ENCODE measurements at regions not wholly inside any gene's neighbourhood (a gene's known extent, or its start where the extent isn't known, plus 50 kb on each side); places are given as distances from the start of the nearest gene placed in this dataset.

GRCh38 chr4:15130441-15130840, 128.2 kb downstream of the CPEB2 start:
- DNase-seq: no peak

- DNase-seq: no peak
Observed at GRCh38 chr4:15131551-15131950, 129.3 kb downstream of the CPEB2 start.

- DNase-seq: no peak
Observed at GRCh38 chr4:15132739-15133138, 130.5 kb downstream of the CPEB2 start.

DNA sequence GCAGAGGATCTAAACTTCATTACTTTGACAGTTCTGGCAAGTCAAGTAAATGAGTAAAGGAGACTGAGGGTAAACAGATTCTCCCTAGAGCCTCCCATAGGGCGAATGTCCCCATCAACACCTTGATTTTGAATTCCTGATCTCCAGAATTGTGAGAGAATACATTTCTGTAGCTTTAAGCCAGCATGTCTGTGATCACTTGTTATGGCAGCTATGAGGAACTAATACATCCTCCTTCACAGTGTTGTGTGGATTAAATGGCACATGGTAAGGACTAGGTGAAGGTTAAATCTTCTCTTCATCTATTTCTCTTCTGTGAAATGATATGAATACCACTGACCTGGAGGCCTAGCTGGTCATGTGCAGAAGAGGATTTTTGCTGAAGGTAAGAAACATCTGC, 137.3 kb downstream of the CPEB2 start:
- DNase-seq: no peak

GRCh38 chr4:15142201-15142600, 139.9 kb downstream of the CPEB2 start:
- DNase-seq: no peak

- DNase-seq: no peak
Observed at GRCh38 chr4:15143551-15143950, 141.3 kb downstream of the CPEB2 start.

DNA sequence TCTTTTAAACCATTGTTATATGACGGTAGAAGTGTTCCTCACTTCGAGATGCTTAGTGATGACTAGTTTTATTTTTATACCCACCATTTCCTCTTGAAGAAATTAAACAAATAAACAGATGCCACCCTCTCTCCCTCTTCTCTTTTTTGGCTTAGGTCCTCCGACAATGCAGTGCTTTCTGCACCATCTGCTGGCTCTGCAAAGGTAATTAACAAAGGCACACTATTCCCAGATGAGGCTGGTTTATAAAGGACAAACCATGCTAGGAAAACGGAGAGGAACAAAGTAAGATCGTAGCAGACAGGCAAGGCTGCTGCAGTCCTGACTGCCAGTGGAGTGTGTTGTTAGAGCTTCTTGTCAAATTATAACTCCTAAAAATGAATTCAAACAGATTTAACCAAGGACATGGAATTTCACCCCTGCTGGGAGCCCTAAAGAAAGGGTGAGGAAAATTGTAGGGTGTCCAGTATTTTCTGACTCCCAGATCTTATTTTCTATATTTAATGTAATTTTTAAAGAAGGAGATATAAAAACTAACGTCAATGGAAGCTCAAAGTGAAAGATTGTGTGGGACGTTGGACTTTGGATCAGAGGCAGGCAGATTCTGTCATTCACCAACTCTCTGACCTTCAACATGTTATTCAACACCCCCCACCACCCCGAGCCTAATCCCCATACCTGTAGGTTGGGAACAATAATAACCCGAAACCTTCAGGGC, 142.1 kb downstream of the CPEB2 start:
- no peak for DNase-seq

DNA sequence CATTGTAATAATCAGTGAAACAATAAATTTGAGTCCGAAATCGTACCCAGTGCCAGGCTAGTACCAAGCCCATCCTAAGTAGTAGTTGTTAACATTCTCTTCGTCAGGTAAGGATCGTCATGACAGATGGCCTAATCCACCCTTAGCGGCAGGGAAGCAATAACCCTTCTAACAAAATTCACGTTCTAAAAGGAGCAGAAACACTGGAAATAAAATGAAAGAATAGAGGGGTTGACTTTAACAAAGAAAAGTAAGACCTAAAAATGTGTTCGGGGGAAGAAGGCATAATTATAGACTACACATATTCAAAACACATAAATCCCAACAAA, 142.7 kb downstream of the CPEB2 start:
- DNase-seq: no peak

GRCh38 chr4:15145709-15146108, 143.4 kb downstream of the CPEB2 start:
- DNase-seq: no peak

DNA sequence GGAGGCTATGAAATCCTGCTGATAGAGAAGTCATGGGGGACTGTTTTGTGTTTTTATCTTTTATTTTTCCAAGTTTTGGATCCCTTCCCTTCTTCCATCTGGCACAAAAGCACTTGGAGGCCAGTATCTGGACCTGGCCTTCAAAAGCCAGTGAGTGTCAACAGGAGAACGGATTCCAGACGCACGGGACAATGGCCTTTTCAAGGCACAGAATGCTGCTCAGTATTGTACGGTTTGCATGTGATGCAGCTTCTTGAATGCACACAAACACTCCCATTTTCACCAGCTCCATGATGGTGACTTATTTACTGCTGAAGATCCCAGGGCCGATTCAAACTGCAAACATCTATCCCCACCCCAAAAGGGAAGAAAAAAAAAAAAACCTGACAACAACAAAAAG, 145.4 kb downstream of the CPEB2 start:
- no peak for DNase-seq

- no peak for DNase-seq
Observed at GRCh38 chr4:15148199-15148598, 145.9 kb downstream of the CPEB2 start.

DNA sequence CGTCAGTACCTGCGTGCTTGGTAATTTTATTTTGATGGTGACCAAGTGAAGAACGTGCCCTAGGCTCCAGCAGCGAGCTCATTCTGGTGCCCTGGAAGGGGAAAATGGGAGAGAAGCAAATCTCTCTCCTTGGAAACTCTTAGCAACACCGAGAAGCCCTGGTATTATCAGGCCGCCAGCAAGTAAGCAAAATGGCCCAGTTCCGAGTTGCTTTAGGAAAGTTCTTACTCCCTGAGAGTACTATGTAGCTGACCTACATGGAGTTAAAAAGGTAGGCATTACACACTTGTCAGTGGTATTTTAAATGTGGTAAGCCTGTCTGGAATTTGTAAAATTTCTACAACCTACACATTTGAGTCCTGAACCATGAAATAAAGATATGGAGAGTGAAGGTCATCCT, 146.4 kb downstream of the CPEB2 start:
- no peak for DNase-seq

DNA sequence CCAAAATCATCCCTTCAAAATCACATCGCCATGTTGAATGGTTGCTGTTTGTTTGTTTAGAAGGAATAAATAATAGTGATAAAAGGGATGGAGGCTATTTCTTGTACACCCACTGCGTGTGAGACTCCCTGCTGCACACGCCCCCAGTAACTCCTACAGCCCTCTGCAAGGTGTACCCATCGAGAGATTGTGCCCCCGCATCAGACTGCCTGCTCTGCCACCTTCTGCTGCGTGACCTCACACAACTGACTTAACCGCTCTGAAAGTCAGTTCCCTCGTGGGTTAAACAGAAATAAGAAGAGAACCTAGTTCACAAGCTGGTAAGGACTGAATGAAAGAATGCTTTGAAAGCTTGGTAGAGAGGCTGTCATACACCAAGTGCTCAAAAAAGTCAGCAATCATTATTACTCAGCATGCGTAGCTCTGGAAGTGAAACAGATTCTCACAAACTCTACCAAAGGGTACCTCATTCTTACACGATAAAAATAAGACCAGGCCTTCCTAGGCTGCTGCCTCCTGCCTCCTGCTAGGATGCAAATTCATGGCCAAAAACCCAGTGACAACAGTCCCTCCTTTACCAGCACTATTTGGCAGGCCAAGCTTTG, 147.1 kb downstream of the CPEB2 start:
- DNase-seq: no peak

GRCh38 chr4:15149839-15150592, 147.7 kb downstream of the CPEB2 start:
- DNase-seq: peak; percentile 67

DNA sequence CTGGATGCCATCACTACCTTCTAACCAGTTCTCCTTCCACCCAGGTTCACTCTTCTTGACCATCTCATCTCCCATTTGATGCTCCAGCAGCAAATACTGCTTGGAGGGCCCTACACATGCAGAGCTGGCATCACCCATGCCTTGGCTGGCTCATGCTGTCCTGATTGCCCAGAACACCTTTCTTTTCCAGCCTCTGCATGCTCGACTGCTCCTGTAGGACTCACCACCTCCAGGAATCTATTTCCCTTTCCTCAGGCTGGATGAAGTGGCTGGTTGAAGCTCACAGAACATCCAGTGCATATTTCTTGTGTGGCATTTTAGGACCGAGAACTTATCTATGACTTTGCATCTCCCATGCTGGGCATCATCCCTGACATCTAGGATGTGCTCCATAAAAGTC, 148.3 kb downstream of the CPEB2 start:
- no peak for DNase-seq

DNA sequence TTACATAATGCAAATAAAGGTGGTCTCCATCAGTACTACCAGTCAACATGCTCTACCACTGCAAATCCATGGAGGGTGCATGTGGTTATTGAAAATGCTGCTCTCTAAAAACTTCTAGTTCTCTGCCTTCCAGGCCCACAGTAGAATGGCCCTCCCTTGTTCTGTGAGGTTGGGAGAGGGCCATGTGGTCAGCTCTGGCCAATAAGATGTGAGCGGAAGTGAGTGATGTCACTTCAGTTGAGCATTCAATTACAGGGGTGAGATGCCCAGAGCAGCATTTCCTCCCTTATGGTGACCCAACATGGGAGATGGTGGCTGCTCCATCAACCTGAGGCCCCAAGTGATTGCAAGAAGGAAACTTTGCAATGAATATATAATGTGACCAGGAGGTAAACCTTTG, 148.8 kb downstream of the CPEB2 start:
- no peak for DNase-seq

DNA sequence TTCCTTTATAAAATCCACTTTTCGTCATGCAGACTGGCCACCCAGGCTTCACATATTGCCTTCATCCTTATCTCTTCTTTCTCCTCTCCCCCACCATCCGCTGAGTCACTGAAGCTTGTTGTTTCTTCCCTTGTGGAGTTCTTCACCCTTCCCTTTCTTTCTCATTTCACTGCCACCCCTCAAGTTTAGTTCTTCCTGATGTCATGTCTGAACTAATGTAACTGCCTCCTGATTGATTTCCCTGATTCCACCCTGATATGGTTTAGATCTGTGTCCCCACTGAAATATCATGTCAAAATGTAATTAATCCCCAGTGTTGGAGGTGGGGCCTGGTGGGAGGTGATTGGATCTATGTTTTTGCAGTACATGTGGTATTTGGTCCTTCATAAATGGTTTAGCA, 151.4 kb downstream of the CPEB2 start:
- no peak for DNase-seq

- DNase-seq: no peak
Observed at GRCh38 chr4:15158406-15159091, 156.3 kb downstream of the CPEB2 start.

DNA sequence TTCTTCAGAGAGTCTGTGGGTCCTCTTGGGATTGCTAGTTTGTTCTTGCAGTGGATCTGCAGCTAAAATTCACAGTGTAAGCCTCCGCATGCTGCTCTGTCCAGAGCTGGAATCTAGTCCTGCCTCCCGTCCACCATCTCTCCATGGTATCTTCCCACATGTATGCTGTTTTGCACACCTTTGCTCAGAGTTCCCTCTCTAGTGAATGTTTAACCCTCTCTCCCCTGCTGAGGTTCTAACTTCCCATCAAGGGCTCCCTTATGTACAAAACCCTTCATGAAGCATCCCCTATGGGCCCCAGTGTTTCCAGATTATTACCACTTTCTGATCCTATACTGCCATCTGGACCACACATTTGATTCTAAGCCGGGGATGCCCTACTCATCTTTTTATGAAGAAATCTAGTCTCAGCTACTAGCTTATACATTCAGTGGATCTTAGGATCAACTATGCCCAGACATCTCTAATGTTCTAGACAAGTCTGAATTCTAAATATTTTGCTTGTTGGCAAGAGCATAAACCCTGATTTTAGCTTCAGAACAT, 157.3 kb downstream of the CPEB2 start:
- DNase-seq: no peak

DNA sequence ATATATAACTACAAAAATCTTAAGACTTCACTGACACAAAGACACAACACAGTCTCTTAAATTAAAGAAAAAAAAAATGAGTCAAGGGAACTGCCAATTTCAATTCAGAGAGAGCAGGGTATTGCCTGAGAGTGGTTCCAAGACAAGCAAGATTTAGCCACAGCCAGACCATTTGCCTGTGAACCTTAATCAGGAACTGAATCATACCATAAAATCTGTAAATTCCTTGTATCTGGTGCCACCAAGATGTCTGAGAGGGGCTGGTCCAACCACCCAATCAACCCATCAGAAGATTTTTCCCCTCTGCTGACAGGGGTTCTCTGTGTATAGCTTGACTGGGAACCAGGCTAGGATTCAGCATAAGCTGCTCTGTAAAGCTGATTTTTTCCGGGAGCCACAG, 159.2 kb downstream of the CPEB2 start:
- no peak for DNase-seq

GRCh38 chr4:15162046-15162445, 159.8 kb downstream of the CPEB2 start:
- DNase-seq: no peak

DNA sequence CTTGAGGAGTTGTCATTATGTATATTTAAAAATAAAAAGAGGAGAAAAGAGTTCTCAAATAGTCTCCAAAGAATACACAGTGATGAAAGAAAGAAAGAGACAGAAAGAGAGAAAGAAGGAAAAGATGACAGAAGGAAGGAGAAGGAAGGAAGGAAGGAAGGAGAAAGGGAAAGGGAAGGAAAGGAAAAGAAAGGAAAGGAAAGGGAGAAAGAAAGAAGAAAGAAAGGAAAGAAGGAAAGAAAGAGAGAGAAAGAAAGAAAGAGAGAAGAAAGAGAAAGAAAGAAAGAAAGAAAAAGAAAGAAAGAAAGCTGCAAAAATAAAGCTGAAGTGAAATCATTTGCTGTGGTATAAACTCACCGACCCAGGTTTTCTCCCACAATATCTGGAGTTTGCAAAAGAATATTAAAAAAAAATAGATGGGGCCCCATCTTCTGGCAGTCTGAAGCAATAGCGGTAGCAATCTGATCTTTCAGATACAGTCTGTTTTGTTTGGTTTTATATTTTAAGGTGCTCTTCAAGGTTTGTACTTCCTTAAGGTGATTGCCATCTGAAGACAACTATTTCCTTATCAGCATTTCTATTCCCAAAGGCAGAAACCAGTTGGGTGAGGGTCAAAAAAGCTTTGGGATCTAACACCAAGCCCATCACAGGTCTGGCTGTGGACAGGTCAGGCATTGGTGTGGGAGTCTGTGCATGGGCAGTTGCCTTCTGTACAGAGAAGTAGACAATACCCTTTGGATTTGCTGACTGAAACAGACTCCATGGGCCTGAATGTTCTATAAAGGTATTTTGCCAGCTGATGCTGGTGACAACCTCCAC, 160.4 kb downstream of the CPEB2 start:
- no peak for DNase-seq

- DNase-seq: no peak
Observed at GRCh38 chr4:15163284-15163645, 161.0 kb downstream of the CPEB2 start.

Data from right forelimb (tissue), 1 donor.